ENCODE measurements at regions not wholly inside any gene's neighbourhood (a gene's known extent, or its start where the extent isn't known, plus 50 kb on each side); places are given as distances from the start of the nearest gene placed in this dataset.

DNA sequence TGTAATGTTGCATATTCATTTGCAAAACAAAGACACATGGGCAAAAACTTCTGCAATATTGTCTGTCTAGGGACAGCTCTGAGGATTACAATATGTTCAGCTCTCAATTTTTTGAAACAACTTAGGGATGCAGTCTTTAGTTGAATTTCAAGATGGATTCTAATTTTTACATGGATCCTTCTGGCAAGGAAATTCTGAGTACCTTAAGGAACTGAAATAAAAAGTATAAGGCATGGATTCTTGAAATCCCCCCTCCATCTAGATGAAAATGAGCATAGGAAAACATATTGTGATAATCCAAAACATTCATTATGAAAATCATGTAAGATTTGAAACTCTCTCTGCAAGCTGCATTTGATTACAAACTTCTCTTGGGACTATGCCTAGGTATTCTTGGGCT lies 568.6 kb downstream of the CETN3 start:
- Histone ChIP-seq H3K4me3 (no peak overlapping the region), H3K9me3 (no peaks in the 10 kb centered on the region), H3K4me1 (no peaks in the 10 kb centered on the region), H3K36me3 (no peaks in the 10 kb centered on the region), H3K27me3 (no peaks in the 10 kb centered on the region), H3K27ac (no peak overlapping the region)
- TF ChIP-seq EP300 (IDR thresholded peaks at IDR 0.05) (no peak), POLR2A (IDR thresholded peaks at IDR 0.05) (no peak), POLR2AphosphoS5 (IDR thresholded peaks at IDR 0.05) (no peak)
- TF ChIP-seq, protein P1, sequence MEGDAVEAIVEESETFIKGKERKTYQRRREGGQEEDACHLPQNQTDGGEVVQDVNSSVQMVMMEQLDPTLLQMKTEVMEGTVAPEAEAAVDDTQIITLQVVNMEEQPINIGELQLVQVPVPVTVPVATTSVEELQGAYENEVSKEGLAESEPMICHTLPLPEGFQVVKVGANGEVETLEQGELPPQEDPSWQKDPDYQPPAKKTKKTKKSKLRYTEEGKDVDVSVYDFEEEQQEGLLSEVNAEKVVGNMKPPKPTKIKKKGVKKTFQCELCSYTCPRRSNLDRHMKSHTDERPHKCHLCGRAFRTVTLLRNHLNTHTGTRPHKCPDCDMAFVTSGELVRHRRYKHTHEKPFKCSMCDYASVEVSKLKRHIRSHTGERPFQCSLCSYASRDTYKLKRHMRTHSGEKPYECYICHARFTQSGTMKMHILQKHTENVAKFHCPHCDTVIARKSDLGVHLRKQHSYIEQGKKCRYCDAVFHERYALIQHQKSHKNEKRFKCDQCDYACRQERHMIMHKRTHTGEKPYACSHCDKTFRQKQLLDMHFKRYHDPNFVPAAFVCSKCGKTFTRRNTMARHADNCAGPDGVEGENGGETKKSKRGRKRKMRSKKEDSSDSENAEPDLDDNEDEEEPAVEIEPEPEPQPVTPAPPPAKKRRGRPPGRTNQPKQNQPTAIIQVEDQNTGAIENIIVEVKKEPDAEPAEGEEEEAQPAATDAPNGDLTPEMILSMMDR (IDR thresholded peaks at IDR 0.05) = no peak
- no peak for ATAC-seq

GRCh38 chr5:89830691-89831090 lies 578.9 kb downstream of the CETN3 start:
- H3K27ac ChIP-seq = no peak overlapping the region

DNA sequence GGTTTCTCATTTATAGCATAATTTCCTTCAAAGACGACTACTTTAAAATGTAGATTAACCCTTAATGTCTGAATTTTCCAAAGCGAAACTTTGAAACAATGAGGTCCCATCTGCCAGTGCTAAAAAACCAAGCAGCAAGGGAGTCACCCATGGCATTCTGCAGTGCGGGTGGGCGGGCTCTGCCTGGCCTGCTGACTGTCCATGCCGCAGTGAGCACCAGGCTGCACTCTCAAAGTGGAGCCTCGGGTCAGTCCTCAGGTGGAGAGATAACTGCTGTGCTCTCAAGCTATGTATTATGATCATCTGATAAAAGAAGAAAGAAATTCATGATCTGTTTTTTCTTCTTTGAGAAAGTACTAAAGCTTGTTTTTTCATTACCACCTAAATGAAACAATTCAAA lies 581.6 kb downstream of the CETN3 start:
- Histone ChIP-seq H3K27me3 (no peaks in the 10 kb centered on the region), H3K4me1 (no peaks in the 10 kb centered on the region), H3K9me3 (no peaks in the 10 kb centered on the region), H3K36me3 (no peaks in the 10 kb centered on the region), H3K27ac (no peak overlapping the region), H3K4me3 (no peak overlapping the region)
- 70 to 76% methylated on average over 3 of the region's 6 CpGs for WGBS, 2 donors (ENCODE audit: low coverage in 1 of 2)
- ATAC-seq = no peak
- TF ChIP-seq EP300 (IDR thresholded peaks at IDR 0.05) = no peak
- TF ChIP-seq POLR2A (IDR thresholded peaks at IDR 0.05) = no peak
- TF ChIP-seq POLR2AphosphoS5 (IDR thresholded peaks at IDR 0.05) = no peak
- TF ChIP-seq, protein P1 (IDR thresholded peaks at IDR 0.05) = no peak

More at GRCh38 chr5:89830691-89831090, 578.9 kb downstream of the CETN3 start:
- H3K27me3 ChIP-seq = no peaks in the 10 kb centered on the region
- ATAC-seq = no peak
- whole genome bisulfite sequencing, 2 donors (ENCODE audit: low coverage in 1 of 2) = 11 to 39% methylated on average over 2 of the region's 2 CpGs
- H3K9me3 ChIP-seq = no peaks in the 10 kb centered on the region
- no peak overlapping the region for H3K4me3 ChIP-seq
- H3K4me1 ChIP-seq = no peaks in the 10 kb centered on the region
- TF ChIP-seq POLR2AphosphoS5 (IDR thresholded peaks at IDR 0.05) = no peak
- TF ChIP-seq EP300 (IDR thresholded peaks at IDR 0.05) = no peak
- no peak for TF ChIP-seq POLR2A (IDR thresholded peaks at IDR 0.05)
- TF ChIP-seq, protein P1 (IDR thresholded peaks at IDR 0.05) = no peak
- H3K36me3 ChIP-seq = no peaks in the 10 kb centered on the region

- no peak for TF ChIP-seq EP300 (IDR thresholded peaks at IDR 0.05)
- TF ChIP-seq, protein P1 (IDR thresholded peaks at IDR 0.05) = no peak
- H3K4me3 ChIP-seq = peak overlapping the region in 1 of 2 donors; percentile 9
- no peak for ATAC-seq
- H3K36me3 ChIP-seq = no peaks in the 10 kb centered on the region
- H3K4me1 ChIP-seq = no peaks in the 10 kb centered on the region
- no peak overlapping the region for H3K27ac ChIP-seq
- H3K9me3 ChIP-seq = no peaks in the 10 kb centered on the region
- H3K27me3 ChIP-seq = no peaks in the 10 kb centered on the region
- 42 to 43% methylated on average over 6 to 13 of the region's 14 CpGs for WGBS, 2 donors (ENCODE audit: low coverage in 1 of 2)
These were observed 582.2 kb downstream of the CETN3 start for GRCh38 chr5:89827359-89827758.

- 66 to 75% methylated on average over 6 to 8 of the region's 8 CpGs for WGBS, 2 donors (ENCODE audit: low coverage in 1 of 2)
- Histone ChIP-seq H3K4me3 (no peak overlapping the region), H3K9me3 (no peaks in the 10 kb centered on the region), H3K36me3 (no peaks in the 10 kb centered on the region), H3K27ac (no peak overlapping the region), H3K4me1 (no peaks in the 10 kb centered on the region), H3K27me3 (no peaks in the 10 kb centered on the region)
- TF ChIP-seq POLR2AphosphoS5 (IDR thresholded peaks at IDR 0.05) (no peak), EP300 (IDR thresholded peaks at IDR 0.05) (no peak), POLR2A (IDR thresholded peaks at IDR 0.05) (no peak)
- TF ChIP-seq, protein P1 (IDR thresholded peaks at IDR 0.05) = no peak
- no peak for ATAC-seq
These were observed 582.6 kb downstream of the CETN3 start for GRCh38 chr5:89826938-89827337.
